Lung (tissue), 11 donors: ENCODE measurements at regions not wholly inside any gene's neighbourhood (a gene's known extent, or its start where the extent isn't known, plus 50 kb on each side); places are given as distances from the start of the nearest gene placed in this dataset.

Experiments
- ATAC-seq: fragments of 200-7000 bp; cut with Tn5 transposase; one replicate; pipeline ENCODE4 v1.9.1; 2020; ENCODE audit warnings: moderate number of reproducible peaks; ENCODE audit not compliant: insufficient read depth, low FRiP score
- DNase-seq, 3 donors: peaks; one replicate each; pipeline ENCODE4 v3.0.0-alpha.2; 2013 to 2017
- H3K27ac ChIP-seq, 2 donors: one replicate each; pipeline ENCODE4 v1.5.1; 2013; ENCODE audit warnings: mild to moderate bottlenecking in 2 of 2, moderate library complexity in 2 of 2, control low read depth in 1 of 2, inconsistent platforms in 1 of 2, low read depth in 1 of 2, low read length in 1 of 2
- H3K27me3 ChIP-seq, 3 donors: one replicate each; pipeline ENCODE4 v1.5.1; 2013; ENCODE audit warnings: low read length in 2 of 3; ENCODE audit not compliant: control insufficient read depth in 3 of 3, insufficient read depth in 3 of 3
- H3K36me3 ChIP-seq, 4 donors: one replicate each; pipeline ENCODE4 v1.5.1; 2013; ENCODE audit warnings: low read length in 4 of 4, mild to moderate bottlenecking in 1 of 4, moderate library complexity in 1 of 4; ENCODE audit not compliant: control insufficient read depth in 4 of 4, insufficient read depth in 4 of 4
- H3K4me1 ChIP-seq, 5 donors: one replicate each; pipeline ENCODE4 v1.5.1; 2013; ENCODE audit warnings: low read length in 5 of 5, mild to moderate bottlenecking in 2 of 5, moderate library complexity in 1 of 5; ENCODE audit not compliant: control insufficient read depth in 5 of 5, insufficient read depth in 5 of 5
- H3K4me3 ChIP-seq: one replicate; pipeline ENCODE4 v1.5.1; 2013; ENCODE audit warnings: mild to moderate bottlenecking, control low read depth, moderate library complexity
- H3K9ac ChIP-seq, 2 donors: one replicate each; pipeline ENCODE4 v1.5.1; 2013; ENCODE audit warnings: low read length in 2 of 2, control low read depth in 1 of 2; ENCODE audit not compliant: insufficient read depth in 1 of 2
- H3K9me3 ChIP-seq, 4 donors: one replicate each; pipeline ENCODE4 v1.5.1; 2013; ENCODE audit warnings: low read length in 3 of 4, mild to moderate bottlenecking in 1 of 4, moderate library complexity in 1 of 4; ENCODE audit not compliant: control insufficient read depth in 4 of 4, insufficient read depth in 3 of 4
- CTCF ChIP-seq: IDR thresholded peaks from 2 replicates; pipeline ENCODE4 v1.5.1; 2012; ENCODE audit warnings: mild to moderate bottlenecking; ENCODE audit errors: control extremely low read depth, extremely low read depth
- WGBS, 2 donors: extraction: QIAGEN DNeasy Blood & Tissue Kit; methylation state at CpG; one replicate each; pipeline ENCODE4 v1.1.7; 2013; 5-methylcytosine and 5-hydroxymethylcytosine counted together
- donor health status: control.
- donor health status: control.
- donor health status: Bipolar disorder and iron deficiency.
- donor health status: healthy.
- donor health status: DM: yes; HTN: yes; CAD: no.

- H3K27me3 ChIP-seq: peaks cover 0 to 3% (median 0%) of the 10 kb centered on the region in 3 donors
- peaks cover 0 to 8% (median 0%) of the 10 kb centered on the region in 5 donors for H3K4me1 ChIP-seq
- H3K9ac ChIP-seq: no peak overlapping the region
- no peaks in the 10 kb centered on the region for H3K36me3 ChIP-seq
- H3K9me3 ChIP-seq: peaks cover 0 to 6% (median 0%) of the 10 kb centered on the region in 4 donors
- WGBS, 2 donors: 49 to 68% methylated on average over 11 of the region's 11 CpGs
- no peak overlapping the region for H3K27ac ChIP-seq
- TF ChIP-seq CTCF: no peak
- DNase-seq (peak; percentile 43 to 64 (median 47)), ATAC-seq (no peak)
- no peak overlapping the region for H3K4me3 ChIP-seq
Measured at GRCh38 chrX:39802354-39802753, 295.4 kb downstream of the BCOR start.

- DNase-seq: no peak
- H3K36me3 ChIP-seq: no peaks in the 10 kb centered on the region
- TF ChIP-seq CTCF: no peak
- H3K27me3 ChIP-seq: peaks cover 0 to 3% (median 0%) of the 10 kb centered on the region in 3 donors
- H3K27ac ChIP-seq: no peak overlapping the region
- no peak overlapping the region for H3K4me3 ChIP-seq
- no peak for ATAC-seq
- peaks cover 0 to 10% (median 0%) of the 10 kb centered on the region in 5 donors for H3K4me1 ChIP-seq
- peaks cover 0 to 4% (median 0%) of the 10 kb centered on the region in 4 donors for H3K9me3 ChIP-seq
- no peak overlapping the region for H3K9ac ChIP-seq
- 68 to 72% methylated on average over 10 of the region's 10 CpGs for WGBS, 2 donors
Measured at GRCh38 chrX:39802908-39803307, 294.9 kb downstream of the BCOR start.

DNA sequence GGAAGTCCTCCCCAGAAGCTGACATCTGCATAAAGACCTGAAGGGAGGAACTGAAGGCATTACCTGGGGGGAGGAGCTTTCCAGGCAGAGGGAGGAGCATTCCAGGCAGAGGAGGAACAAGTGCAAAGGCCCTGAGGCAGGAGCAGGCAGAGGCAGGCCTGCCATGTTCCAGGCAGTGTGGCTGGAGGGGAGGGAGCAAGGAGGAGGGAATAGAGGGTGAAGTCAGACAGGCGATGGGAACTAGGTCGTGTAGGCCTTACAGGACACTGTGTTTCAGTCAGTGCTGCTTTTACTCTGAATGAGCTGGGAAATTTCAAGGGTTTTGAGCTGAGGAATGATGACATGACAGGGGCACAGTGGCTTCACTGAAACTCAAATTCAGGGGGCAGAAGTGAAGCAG lies 292.7 kb downstream of the BCOR start:
- no peak for DNase-seq
- Histone ChIP-seq H3K36me3 (no peaks in the 10 kb centered on the region), H3K4me3 (no peak overlapping the region), H3K9ac (no peak overlapping the region), H3K4me1 (peaks cover 0 to 19% (median 8%) of the 10 kb centered on the region in 5 donors), H3K27me3 (peaks cover 0 to 6% (median under 1%) of the 10 kb centered on the region in 3 donors), H3K9me3 (peaks cover 0 to 4% (median 0%) of the 10 kb centered on the region in 4 donors), H3K27ac (no peak overlapping the region)
- no peak for ATAC-seq
- no peak for TF ChIP-seq CTCF
- 76 to 92% methylated on average over 2 of the region's 2 CpGs for WGBS, 2 donors

DNA sequence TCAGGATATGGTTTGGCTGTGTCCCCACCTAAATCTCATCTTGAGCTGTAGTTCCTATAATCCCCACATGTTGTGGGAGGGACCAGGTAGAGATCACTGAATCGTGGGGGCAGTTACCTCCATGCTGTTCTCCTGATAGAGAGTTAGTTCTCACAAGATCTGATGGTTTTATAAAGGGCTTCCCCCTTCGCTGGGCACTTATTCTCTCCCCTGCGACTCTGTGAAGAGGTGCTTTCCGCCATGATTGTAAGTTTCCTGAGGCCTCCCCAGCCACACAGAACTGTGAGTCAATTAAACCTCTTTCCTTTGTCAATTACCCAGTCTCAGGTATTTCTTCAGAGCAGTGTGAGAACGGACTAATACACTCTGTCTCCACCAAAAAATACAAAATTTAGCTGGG lies 291.9 kb downstream of the BCOR start:
- DNase-seq: no peak
- Histone ChIP-seq H3K36me3 (no peaks in the 10 kb centered on the region), H3K27me3 (peaks cover 0 to 6% (median 3%) of the 10 kb centered on the region in 3 donors), H3K4me3 (no peak overlapping the region), H3K9ac (no peak overlapping the region), H3K4me1 (peaks cover 0 to 19% (median 8%) of the 10 kb centered on the region in 5 donors), H3K27ac (no peak overlapping the region), H3K9me3 (peaks cover 0 to 8% (median 0%) of the 10 kb centered on the region in 4 donors)
- no peak for TF ChIP-seq CTCF
- no peak for ATAC-seq
- 83 to 94% methylated on average over 5 of the region's 5 CpGs for WGBS, 2 donors
